Occipital lobe (tissue), 1 donor: ENCODE measurements at regions not wholly inside any gene's neighbourhood (a gene's known extent, or its start where the extent isn't known, plus 50 kb on each side); places are given as distances from the start of the nearest gene placed in this dataset.

Experiments
- DNase-seq: peaks from one replicate; lab custom pipeline; 2025; lab: John Stamatoyannopoulos, UW

- no peak for DNase-seq
Observed at GRCh38 chr15:39438799-39439592, 141.9 kb upstream of the THBS1 start.

GRCh38 chr15:39442898-39443297, 138.0 kb upstream of the THBS1 start:
- DNase-seq = no peak

- DNase-seq = no peak
Observed at GRCh38 chr15:39443659-39444219, 137.1 kb upstream of the THBS1 start.

GRCh38 chr15:39444735-39445470, 136.0 kb upstream of the THBS1 start:
- DNase-seq = no peak

GRCh38 chr15:39445931-39446330, 134.9 kb upstream of the THBS1 start:
- DNase-seq = no peak

GRCh38 chr15:39447346-39447745, 133.5 kb upstream of the THBS1 start:
- no peak for DNase-seq

GRCh38 chr15:39447881-39448280, 133.0 kb upstream of the THBS1 start:
- no peak for DNase-seq

GRCh38 chr15:39448409-39448808, 132.5 kb upstream of the THBS1 start:
- no peak for DNase-seq

- no peak for DNase-seq
Observed at GRCh38 chr15:39451121-39451688, 129.7 kb upstream of the THBS1 start.

GRCh38 chr15:39451871-39452270, 129.0 kb upstream of the THBS1 start:
- DNase-seq = no peak

GRCh38 chr15:39453620-39454019, 127.3 kb upstream of the THBS1 start:
- no peak for DNase-seq

GRCh38 chr15:39454189-39454986, 126.5 kb upstream of the THBS1 start:
- DNase-seq = no peak

GRCh38 chr15:39455471-39455991, 125.3 kb upstream of the THBS1 start:
- no peak for DNase-seq

- no peak for DNase-seq
Observed at GRCh38 chr15:39456159-39456558, 124.7 kb upstream of the THBS1 start.

- DNase-seq = no peak
Observed at GRCh38 chr15:39456582-39457330, 124.1 kb upstream of the THBS1 start.

- DNase-seq = no peak
Observed at GRCh38 chr15:39458131-39458530, 122.7 kb upstream of the THBS1 start.

- DNase-seq = no peak
Observed at GRCh38 chr15:39459548-39459947, 121.3 kb upstream of the THBS1 start.

GRCh38 chr15:39460748-39461147, 120.1 kb upstream of the THBS1 start:
- DNase-seq = no peak

GRCh38 chr15:39461536-39462130, 119.2 kb upstream of the THBS1 start:
- no peak for DNase-seq

- DNase-seq = no peak
Observed at GRCh38 chr15:39462691-39463090, 118.2 kb upstream of the THBS1 start.
